D341Med (cell line): ENCODE measurements at regions not wholly inside any gene's neighbourhood (a gene's known extent, or its start where the extent isn't known, plus 50 kb on each side); places are given as distances from the start of the nearest gene placed in this dataset.
"Not testable (repeated sequence)": the region's sequence is repeated elsewhere in the genome, so short reads cannot be mapped to it uniquely, and the experiment has no call there.

Source experiments
- DNase-seq: peaks from one replicate; pipeline ENCODE4 v3.0.0; 2012; ENCODE audit warnings: low spot score

DNA sequence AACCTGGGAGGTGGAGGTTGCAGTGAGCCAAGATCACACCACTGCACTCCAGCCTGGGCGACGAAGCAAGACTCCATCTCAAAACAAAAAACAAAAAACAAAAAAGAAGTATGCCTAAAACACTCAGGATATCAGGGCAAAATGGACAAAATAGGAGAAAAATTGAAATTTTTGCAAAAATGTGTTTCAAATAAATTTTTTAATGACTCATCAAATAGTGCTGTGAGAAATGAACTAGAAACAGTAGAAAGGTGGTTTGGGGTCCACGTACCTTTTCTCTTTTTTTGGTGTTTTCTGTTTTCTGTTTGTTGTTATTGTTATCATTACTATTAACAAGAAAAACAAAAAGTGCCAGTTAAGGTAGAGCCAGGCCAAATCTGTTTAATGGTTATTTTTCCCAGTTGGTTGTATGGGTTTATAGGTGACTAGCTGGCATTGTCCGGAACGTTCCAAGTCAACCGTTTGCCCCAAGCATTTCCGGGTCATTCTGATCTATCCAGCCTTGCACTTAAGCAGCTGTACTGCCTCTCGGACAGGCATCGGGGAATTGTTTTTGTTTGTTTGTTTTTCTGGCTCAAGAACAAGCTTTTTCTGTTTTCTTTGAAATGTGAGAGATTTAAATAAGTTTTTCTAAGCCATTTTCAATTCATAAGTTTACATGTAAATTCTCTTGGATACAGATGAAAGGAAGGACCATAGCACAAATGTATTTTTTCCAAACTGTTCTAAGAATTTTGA lies 157.0 kb upstream of the NEBL start:
- no peak for DNase-seq

DNA sequence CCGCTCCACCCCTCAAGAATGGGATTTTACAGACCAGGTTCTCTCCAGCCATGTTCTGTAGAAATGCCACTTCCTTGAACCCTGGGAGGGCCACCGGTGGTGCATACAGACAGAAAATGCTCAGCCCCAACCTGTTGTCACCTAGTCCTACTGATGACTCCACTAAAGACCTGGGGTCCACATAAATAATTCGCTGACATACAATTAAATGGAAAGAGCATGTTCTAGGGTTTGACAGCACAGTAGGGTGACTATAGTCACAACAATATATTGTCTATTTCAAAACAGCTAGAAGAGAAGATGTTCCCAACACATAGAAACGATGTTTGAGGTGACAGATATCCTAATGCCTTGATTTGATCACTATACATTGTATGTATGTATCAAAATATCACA lies 155.6 kb upstream of the NEBL start:
- no peak for DNase-seq

DNA sequence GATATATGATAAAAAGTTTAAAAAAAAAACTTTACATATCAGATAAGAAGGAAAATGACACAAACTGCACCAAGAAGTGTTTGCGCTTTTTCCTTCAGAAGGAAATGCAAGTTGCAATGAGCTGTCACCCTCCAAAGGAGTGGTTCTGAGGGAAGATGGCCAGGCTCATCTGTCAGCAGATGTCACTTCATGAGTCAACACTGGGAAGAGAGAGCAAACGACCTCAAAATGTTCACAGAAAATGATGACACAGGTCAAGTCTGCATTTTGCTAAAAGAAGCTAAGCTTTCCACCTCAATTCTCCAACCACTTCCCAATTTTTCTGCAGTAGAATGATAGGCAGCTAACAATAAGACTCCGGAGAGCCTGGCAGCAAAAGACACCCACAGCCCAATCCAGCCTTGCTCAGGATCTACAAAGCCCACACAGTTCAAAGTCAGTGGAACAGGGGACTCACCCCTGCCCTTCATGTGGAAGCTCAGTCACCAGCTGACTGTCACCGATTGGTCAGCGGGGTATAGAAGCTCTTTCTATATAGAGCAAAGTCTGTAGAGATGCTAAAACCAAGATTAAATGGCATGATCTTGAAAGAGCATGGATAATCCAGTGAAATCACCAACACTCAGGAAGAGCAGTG lies 155.1 kb upstream of the NEBL start:
- no peak for DNase-seq

DNA sequence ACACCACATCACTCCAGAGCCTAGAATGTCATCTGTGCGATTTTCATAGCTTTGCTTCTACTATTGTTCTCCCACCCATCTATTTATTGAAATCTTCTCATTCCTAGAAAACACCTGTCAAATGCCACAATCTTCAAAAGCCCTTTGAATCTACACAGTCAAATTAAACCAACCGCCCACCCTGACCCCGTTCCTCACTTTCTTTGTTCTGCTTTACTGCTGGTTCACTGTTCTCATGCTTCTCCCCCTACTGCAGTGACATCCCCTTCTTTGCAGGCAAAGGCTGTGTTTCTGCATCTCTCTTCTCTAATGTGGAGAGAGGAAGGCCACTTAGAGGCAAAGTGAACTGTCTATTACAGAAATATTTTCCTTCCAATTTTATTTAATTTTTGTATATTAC lies 152.4 kb upstream of the NEBL start:
- no peak for DNase-seq

DNA sequence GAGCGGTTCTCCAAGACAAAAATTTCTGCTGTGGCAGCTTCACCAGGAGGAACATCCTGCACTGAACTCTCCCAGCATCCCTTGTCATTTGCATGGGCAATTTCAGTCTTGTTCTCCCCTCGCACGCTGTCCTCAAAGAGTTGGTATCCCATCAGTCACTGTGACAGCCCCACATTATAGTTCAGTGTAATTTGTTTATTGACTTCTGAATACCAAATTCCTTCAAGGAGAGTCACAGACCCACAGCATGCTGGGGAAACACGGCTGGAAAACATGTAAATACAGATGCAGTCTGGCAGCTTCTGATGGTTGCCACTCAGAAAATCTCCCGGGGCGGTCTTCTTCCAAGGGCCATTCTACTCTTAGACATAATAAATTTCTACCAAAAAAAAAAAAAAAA lies 151.0 kb upstream of the NEBL start:
- DNase-seq, result no peak

DNA sequence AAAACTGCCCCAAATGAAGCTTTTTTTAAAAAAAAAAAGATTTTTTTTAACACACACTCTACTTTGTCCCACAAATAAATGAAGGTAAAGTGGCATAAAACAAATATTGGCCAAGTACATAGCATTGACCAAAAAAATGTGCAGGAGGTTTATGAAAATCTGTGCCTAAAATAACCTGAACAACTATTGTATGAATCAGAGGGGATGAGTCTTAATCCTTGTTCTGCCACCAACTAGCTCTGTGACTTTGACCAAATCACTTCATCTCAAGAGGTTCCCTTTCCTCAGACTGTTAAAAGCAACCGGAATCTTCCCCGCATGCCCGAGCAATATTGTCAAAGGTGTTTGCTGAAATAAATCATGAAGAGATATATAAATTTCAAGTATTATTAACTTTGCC lies 150.4 kb upstream of the NEBL start:
- no peak for DNase-seq

DNA sequence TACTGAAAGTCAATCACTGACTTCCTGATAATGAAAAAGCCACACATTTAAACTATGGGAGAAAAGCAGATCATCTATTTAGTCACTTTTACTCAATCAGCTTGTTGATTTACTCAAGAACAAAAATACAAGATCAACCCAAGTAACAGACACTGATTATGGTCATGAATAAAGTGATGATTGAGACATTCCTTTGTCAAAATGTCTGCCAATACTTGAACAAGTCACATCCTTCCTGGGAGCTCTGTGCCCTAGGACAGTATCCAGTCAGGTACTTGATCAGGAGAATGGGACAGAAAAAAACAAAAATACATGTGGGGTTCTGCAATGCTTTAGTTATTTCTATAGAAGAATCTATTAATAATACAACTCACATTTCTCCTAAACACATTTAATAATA lies 150.0 kb upstream of the NEBL start:
- DNase-seq, result no peak

DNA sequence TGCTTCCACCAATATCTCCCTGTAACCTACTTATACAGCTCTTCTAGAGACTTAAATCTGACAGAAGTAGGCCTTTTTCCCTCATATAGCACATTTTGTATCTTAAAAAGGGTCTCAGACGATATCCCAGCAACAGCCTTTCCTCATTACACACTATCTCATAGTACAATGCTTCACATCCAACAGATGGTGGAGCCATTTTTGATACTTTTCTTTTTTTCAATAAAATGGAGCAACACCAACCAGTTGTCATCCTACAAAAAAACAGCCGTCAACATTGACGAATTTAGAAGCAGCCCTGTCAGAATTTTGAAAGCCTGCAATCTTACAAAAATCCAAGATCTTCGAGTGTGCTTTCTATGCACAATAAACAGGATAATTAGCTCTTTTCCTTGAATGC lies 145.9 kb upstream of the NEBL start:
- DNase-seq, result no peak

DNA sequence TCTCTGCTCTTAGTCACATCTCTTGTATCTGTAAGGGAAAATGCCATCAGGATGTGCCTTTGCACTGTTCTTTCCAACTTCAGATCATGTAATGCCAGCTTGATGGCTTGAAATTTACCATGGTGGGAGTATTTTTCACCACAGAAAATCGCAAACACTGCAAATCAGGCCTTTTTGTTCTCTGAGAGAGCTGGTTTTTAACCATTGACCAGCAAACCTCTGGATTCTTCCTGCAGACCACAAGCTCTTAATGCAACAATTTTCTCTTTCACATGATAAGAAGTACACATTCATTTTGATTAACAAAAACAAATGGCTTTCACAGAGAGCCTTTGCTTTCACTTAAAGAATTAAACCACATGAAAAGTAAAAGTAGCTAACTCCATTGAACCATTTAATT lies 145.4 kb upstream of the NEBL start:
- DNase-seq, result no peak

DNA sequence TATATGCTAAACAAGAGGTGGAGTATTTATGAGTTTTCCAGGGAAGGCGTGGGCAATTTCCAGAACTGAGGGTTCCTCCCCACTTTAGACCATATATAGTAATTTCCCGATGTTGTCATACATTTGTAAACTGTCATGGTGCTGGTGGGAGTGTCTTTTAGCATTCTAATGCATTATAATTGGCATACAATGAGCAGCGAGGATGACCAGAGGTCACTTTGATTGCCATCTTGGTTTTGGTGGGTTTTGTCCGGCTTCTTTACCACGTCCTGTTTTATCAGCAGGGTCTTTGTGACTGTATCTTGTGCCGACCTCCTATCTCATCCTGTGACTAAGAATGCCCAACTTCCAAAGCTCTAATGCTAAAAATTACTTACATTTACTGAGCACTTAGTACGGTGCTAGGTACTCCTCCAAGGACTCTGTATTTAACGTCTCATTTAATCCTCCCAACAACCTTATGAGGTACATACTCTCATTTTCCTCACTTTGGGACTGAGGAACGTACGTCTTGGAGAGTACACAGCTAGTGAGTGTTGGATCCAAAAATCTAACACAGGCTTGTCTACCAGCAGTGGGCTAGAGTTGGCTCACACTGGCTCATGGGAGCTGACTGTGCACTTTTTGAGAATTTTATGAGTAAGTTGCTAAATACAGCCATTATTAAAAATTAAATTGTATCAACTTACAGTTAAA lies 144.8 kb upstream of the NEBL start:
- DNase-seq, result no peak

DNA sequence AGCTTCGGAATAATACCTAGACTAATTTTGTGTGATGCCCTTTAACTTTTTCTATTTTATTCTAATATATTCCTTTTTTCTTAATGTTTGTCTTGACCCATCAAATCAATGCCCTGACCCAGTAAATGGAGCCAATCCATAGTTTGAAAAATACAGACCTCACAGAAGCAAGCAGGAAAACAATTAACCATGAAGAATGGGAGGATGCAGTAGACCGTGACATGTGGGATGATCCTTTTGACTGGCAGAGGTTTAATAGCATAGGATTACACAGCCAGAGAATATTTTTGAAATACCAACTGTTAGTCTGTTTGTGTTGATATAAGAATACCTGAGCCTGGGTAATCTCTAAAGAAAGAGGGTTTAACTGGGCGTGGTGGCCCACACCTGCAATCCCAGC lies 142.6 kb upstream of the NEBL start:
- DNase-seq, result peak; percentile 35

DNA sequence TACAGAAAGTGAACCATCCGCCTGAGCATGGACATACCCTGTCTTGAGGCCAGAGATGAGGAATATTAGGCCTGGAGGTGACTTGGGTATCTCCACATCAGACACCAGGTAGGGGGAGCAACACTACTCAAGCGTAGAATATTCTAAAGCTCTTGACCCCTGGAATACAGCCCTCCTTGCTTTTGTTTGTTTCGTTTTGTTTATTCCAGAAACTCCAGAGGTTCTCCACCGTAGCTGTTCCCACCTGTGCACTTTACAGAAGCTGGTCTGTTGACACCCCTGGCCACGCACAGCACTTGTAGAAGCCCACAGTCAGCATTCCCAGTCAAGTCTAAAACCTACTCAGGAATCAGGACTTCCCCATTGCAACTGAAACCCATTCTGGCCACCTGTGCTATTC lies 139.6 kb upstream of the NEBL start:
- no peak for DNase-seq

DNA sequence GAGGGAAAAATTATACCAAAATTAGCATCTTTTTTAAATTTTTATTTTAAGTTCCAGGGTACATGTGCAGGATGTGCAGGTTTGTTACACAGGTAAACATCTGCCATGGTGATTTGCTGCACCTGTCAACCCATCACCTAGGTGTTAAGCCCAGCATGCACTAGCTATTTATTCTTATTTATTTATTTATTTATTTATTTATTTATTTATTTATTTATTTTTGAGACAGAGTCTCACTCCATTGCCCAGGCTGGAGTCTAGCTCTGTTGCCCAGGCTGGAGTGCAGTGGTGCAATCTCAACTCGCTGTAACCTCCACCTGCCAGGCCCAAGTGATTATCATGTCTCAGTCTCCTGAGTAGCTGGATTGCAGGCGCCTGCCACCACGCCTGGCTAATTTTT lies 137.7 kb upstream of the NEBL start:
- not testable (repeated sequence) for DNase-seq

DNA sequence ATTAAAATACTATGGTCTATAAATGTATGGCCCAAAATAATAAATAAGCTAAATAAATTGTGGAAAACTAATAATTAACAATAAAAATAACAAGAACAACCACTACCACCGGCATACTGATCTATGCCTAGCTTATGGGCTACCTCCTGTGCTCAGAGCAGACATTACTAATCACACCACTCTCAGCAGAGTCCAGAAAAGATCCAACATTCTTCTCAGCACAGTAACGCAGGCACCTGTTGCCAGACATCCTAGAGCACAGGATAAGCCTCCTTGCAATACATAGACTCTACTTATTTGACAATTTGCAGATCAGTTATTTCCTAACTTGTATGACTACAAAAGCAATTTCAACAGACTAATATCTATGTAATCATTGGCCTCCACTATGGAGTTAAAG lies 137.1 kb upstream of the NEBL start:
- no peak for DNase-seq

DNA sequence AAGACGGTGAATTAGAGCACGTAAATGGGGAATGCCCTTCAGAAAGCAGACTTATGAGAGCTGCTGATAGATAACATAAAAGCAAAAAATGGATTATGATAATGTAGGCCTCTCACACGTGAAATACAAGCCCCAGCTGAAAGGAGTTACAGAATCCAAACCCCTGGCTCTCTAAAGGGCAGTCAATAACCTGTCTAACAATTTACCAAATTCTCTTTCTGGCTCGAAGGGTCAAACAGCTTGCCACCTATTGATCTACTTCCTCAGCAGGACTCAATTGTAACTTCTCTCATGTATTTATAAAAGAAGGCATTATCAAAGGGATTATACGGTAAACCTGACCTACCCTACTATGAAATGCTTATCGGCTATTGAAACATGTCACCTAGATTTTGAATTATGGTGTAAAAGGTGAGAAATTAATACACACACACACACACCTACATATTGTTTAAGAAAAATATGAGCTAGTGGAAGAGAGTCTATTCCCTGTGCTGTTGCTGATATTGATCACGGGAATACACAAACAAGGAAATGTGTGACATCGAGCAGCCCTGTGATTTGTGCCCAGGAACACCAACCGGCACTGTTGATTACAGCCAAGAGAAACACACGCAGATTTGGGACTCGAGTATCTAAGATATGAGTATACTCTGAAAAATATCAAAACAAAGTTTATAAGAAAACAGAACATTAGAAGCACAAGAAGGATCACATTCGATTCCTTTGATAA lies 135.6 kb upstream of the NEBL start:
- no peak for DNase-seq

DNA sequence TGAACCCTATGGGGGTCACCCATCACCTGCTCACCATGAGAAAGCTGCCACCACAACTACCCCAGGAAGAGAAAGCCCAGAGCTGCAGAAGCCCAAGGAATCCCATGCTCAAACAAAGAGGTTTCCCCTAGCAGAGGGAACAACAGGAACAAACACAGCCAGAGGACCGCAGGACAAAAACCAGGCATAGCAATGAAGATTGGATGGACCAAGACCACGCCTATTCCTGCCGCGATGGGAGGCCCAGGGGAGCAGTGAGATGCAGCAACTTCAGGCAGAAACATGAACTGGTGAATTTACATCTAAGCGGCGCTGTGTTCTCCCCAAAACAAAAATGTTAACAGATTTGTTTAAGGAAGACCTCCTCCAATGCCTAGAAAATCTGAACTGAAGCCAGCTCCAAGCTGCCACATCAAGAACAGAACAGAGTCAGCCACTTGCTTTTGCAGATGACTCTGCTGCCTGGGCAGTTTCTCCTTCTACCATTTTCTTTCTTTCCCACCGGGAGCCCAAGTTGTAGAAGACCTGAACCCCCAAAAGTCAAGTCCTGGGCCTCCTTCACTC lies 134.2 kb upstream of the NEBL start:
- DNase-seq, result no peak

DNA sequence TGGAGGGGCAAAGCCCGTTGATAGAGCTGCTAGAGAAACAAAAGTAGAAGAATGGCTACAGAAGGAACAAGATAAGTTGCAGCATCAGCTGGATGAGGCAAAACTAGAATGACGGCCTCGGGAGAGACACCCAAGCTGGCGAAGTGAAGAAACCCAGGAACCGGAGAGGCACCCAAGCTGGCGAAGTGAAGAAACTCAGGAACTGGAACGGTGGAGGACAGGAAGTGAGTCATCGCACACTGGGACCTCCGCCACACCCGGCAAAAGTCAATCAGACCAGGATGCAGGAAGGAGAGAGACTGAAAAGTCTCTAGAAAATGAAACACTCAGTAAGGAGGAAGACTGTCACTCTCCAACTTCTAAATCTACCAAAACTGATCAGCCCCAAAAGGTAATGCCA lies 133.0 kb upstream of the NEBL start:
- no peak for DNase-seq

DNA sequence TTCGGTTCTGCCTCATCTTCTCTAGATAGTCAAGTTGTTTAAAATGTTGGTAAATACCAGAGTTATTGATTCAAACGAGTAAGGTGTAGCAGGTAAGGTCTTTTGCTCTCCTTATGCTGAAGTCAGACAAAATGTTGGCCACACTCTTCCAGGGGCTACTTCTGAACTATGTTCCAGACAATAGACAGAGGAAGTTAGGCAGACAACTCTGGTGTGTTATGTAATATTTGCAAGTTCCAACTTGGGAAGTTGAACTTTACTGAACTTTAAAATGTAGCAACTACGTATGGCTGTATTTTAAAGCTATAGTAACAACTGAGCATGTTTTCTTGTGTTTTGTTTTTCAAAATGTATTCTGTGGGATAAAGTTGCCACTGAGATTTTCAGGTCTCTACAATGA lies 125.7 kb upstream of the NEBL start:
- no peak for DNase-seq

DNA sequence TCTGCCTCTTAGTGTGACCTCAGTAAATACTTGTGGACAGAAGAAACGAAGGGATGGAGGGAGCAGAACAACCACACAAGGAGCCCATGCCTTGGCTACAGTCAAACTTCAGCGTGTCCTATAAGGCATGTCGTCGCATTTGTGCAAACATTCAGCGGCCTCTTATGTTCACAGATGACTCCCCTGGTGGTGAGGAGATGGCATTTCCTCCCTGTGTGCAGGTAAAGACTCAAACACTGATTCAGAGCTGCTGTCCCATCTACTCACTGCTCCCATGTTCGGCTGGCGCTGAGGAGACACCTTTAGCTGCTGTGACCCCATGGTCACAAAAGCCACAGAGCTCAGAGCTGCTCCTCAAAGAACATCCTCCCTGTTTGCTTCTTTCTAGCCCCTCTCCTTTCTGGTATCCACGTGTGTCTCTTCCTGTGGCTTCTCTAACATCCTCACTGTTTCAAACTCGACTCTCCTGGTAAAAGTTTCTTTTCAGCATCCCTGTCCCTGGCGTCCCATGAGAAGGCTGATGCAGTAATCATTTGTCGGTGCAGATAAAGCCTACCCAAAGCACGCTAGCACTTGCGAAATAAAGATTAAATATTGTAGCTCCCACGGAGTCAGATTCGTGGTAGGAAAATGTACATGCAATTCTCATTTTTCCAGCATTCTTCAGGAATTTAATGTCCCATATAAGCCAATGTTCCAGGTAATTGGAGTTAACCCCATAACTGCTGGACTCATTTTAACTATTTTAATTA lies 124.9 kb upstream of the NEBL start:
- no peak for DNase-seq

DNA sequence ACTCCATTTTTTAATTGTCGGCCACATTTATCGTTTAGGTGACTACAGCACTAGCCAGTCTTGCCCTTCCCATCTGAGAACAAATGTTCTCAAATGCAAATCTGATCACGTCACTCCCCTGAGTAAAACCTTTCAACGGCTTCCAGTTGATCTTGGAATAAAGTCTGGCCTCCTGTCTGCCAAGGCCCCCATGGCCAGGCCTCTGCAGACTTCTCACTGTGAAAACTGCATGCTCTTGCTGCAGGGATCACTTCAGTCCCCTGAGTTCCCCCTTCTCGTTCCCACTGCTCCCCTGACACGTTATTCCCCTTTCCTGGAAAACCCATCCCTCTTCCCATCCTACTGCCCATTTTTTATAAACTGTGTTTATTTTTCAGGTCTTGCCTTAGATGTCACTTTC lies 124.1 kb upstream of the NEBL start:
- no peak for DNase-seq

DNA sequence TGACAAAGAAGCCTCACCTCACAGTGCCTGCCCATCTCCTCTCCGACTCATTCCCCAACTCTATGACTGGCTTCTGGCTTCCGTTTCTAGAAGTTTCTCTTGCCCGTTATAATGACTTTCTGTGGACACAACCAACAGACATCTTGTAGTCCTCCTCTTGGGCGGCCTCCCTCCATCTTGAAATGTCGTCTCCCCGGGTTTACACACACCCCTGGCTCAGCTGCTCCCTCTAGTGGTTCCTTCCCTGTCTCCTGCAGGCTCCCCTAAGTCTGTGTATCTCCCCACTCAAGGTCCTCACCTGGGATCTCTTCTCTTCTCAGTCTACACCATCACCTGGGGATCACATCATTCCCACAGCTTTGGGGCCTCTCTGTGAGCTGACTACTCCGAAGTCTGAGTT lies 123.4 kb upstream of the NEBL start:
- DNase-seq, result peak; percentile 61

DNA sequence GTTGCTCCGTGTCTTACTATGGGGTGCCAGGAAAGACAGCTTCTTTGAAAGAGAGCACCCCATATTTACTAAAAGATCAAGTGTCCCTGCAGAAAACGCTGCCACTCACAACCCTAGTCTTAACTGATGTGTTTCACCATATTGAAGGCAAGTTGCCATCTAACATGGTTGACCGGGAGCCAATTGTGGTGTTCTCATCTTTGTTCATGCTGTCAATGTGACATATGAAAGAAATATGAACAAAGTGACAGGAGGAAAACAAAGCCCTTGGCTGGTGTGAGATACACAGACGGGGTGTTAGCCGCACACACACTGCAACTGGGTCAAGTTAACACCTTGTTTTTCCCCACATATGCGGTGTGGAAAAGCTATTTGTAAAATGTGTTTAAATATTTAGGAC lies 122.3 kb upstream of the NEBL start:
- DNase-seq, result no peak
